ENCODE measurements at regions not wholly inside any gene's neighbourhood (a gene's known extent, or its start where the extent isn't known, plus 50 kb on each side); places are given as distances from the start of the nearest gene placed in this dataset.

DNA sequence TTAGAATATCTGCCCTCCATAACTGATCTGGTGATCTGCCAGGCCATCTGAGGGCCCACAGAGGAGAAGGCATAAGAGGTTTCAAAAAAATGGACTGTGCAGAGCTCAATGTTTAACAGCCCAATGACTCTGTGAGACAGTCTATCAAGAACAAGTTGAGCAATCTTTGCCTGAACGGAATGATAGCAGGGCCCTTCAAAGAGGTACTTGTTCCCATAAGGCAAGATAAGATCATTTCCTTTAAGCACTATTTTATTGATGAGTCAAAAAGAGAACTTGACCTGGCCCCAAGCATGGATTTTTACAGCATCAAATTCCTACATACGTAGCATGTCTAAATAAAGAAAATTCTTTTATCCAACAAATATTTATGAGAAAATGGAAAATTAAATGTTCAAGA is 182.8 kb downstream of the IDS start:
- no peaks in the 10 kb centered on the region for H4K20me1 ChIP-seq (ENCODE audit: control insufficient read depth, insufficient read depth, low read depth, low read length)
- H3K9me3 ChIP-seq (ENCODE audit: control insufficient read depth, insufficient read depth, low read length) = no peaks in the 10 kb centered on the region
- no peak for TF ChIP-seq EZH2phosphoT487 (IDR thresholded peaks at IDR 0.05; ENCODE audit: borderline replicate concordance, low read length)
- TF ChIP-seq, protein P1, sequence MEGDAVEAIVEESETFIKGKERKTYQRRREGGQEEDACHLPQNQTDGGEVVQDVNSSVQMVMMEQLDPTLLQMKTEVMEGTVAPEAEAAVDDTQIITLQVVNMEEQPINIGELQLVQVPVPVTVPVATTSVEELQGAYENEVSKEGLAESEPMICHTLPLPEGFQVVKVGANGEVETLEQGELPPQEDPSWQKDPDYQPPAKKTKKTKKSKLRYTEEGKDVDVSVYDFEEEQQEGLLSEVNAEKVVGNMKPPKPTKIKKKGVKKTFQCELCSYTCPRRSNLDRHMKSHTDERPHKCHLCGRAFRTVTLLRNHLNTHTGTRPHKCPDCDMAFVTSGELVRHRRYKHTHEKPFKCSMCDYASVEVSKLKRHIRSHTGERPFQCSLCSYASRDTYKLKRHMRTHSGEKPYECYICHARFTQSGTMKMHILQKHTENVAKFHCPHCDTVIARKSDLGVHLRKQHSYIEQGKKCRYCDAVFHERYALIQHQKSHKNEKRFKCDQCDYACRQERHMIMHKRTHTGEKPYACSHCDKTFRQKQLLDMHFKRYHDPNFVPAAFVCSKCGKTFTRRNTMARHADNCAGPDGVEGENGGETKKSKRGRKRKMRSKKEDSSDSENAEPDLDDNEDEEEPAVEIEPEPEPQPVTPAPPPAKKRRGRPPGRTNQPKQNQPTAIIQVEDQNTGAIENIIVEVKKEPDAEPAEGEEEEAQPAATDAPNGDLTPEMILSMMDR (IDR thresholded peaks at IDR 0.05; ENCODE audit: low read depth, low read length, poor library complexity, severe bottlenecking) = no peak

DNA sequence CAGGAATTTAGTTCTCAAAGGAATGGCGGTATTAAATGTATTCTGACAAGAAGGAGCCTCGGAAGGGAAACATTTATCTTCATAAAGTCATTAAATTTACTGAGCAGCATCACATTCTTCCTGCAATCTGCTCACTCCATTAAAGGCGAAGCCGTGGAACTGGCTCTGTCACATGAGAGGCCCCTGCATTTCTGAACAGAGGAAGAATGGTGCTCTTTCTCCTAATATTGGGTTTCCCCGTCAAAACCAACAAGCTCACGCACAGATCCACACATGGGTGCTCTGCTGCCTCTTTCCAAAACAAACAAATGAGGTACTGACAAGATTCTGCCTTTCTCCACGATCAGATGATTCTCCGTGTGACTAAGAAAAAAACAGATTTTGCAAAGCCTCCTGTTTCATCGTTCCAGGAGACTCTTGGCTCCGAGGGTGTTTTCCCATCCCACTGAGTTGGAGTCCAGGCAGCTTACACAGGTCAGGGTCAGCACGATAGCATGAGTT is 191.2 kb downstream of the IDS start:
- no peaks in the 10 kb centered on the region for H4K20me1 ChIP-seq (ENCODE audit: control insufficient read depth, insufficient read depth, low read depth, low read length)
- H3K27ac ChIP-seq (ENCODE audit: low read depth, low read length) = no peak overlapping the region
- no peaks in the 10 kb centered on the region for H3K4me1 ChIP-seq (ENCODE audit: control insufficient read depth, low read length)
- no peaks in the 10 kb centered on the region for H3K36me3 ChIP-seq (ENCODE audit: control insufficient read depth, low read length)
- no peaks in the 10 kb centered on the region for H3K9me2 ChIP-seq (replicated peaks; ENCODE audit: control insufficient read depth, low read length)
- no peak overlapping the region for H3K4me3 ChIP-seq (ENCODE audit: low read length)
- no peaks in the 10 kb centered on the region for H3K27me3 ChIP-seq (ENCODE audit: control insufficient read depth, low read length)
- no peaks in the 10 kb centered on the region for H3F3A ChIP-seq (ENCODE audit: control insufficient read depth, insufficient read depth)
- H3K79me2 ChIP-seq (ENCODE audit: control insufficient read depth, low read length) = no peaks in the 10 kb centered on the region
- TF ChIP-seq, protein P1 (IDR thresholded peaks at IDR 0.05; ENCODE audit: low read depth, low read length, poor library complexity, severe bottlenecking) = no peak
- no peak for TF ChIP-seq EZH2phosphoT487 (IDR thresholded peaks at IDR 0.05; ENCODE audit: borderline replicate concordance, low read length)
- H3K4me2 ChIP-seq (ENCODE audit: low read length) = no peak overlapping the region
- H3K9me3 ChIP-seq (ENCODE audit: control insufficient read depth, insufficient read depth, low read length) = no peaks in the 10 kb centered on the region

More for the DNA sequence above, 182.8 kb downstream of the IDS start:
- Histone ChIP-seq H3K9me2 (replicated peaks; ENCODE audit: control insufficient read depth, low read length) (no peaks in the 10 kb centered on the region), H3K4me3 (ENCODE audit: low read length) (no peak overlapping the region), H3K4me2 (ENCODE audit: low read length) (no peak overlapping the region), H3F3A (ENCODE audit: control insufficient read depth, insufficient read depth) (no peaks in the 10 kb centered on the region), H3K27me3 (ENCODE audit: control insufficient read depth, low read length) (no peaks in the 10 kb centered on the region), H3K79me2 (ENCODE audit: control insufficient read depth, low read length) (no peaks in the 10 kb centered on the region), H3K4me1 (ENCODE audit: control insufficient read depth, low read length) (no peaks in the 10 kb centered on the region), H3K27ac (ENCODE audit: low read depth, low read length) (no peak overlapping the region), H3K36me3 (ENCODE audit: control insufficient read depth, low read length) (no peaks in the 10 kb centered on the region)

DNA sequence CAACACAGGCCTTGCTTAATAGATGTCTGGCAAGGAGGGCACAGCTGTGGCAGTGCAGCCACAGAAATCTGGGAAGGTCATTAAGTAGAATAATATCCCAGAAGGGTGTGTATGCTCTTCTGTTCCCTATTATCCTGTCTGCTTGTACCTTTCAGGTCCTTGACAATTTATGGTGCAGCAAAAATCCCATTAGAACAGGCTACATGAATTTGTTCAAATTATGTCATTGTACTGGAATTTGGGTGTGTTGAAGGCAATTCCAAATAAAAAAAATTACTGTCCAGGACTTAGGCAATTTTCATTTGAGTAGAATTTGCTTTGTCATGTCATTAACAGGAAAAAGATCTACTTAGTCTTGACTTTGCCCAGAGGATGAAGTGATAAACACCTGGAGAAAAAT is 192.1 kb downstream of the IDS start:
- Histone ChIP-seq H4K20me1 (ENCODE audit: control insufficient read depth, insufficient read depth, low read depth, low read length) (no peaks in the 10 kb centered on the region), H3K9me3 (ENCODE audit: control insufficient read depth, insufficient read depth, low read length) (no peaks in the 10 kb centered on the region), H3K4me2 (ENCODE audit: low read length) (no peak overlapping the region), H3K4me3 (ENCODE audit: low read length) (no peak overlapping the region), H3K4me1 (ENCODE audit: control insufficient read depth, low read length) (no peaks in the 10 kb centered on the region), H3F3A (ENCODE audit: control insufficient read depth, insufficient read depth) (no peaks in the 10 kb centered on the region), H3K79me2 (ENCODE audit: control insufficient read depth, low read length) (no peaks in the 10 kb centered on the region), H3K36me3 (ENCODE audit: control insufficient read depth, low read length) (no peaks in the 10 kb centered on the region), H3K27ac (ENCODE audit: low read depth, low read length) (no peak overlapping the region), H3K27me3 (ENCODE audit: control insufficient read depth, low read length) (no peaks in the 10 kb centered on the region), H3K9me2 (replicated peaks; ENCODE audit: control insufficient read depth, low read length) (no peaks in the 10 kb centered on the region)
- no peak for TF ChIP-seq EZH2phosphoT487 (IDR thresholded peaks at IDR 0.05; ENCODE audit: borderline replicate concordance, low read length)
- TF ChIP-seq, protein P1 (IDR thresholded peaks at IDR 0.05; ENCODE audit: low read depth, low read length, poor library complexity, severe bottlenecking) = no peak

All from DOHH2 (cell line).